ENCODE measurements at regions not wholly inside any gene's neighbourhood (a gene's known extent, or its start where the extent isn't known, plus 50 kb on each side); places are given as distances from the start of the nearest gene placed in this dataset.

DNA sequence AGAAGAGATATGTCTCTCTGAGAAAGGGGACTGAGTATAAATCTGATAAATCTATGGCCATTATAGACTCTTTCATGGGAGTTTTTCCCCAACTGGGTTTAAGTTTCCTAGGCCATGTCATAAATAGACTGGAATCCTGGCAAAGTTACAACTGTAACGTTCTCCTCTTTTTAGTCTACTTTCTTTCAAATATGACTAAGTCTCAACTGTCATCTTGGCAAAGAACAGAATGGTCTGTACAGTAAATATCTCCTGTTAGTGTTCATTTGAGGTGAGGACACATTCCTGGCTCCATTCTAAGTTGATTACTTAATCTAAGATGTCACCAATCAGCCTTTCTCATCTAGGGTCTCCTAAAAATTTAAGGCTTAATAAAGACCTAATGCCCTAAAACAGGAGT, 300.5 kb downstream of the BRINP2 start:
- Histone ChIP-seq H3K27me3 (ENCODE audit: control insufficient read depth in 4 of 4, insufficient read depth in 4 of 4, low read length in 3 of 4) (no peaks in the 10 kb centered on the region), H3K27ac (ENCODE audit: low read depth in 1 of 2, low read length in 2 of 2) (no peak overlapping the region), H3K9me3 (ENCODE audit: control insufficient read depth in 4 of 4, low read length in 3 of 4) (no peaks in the 10 kb centered on the region), H3K9ac (ENCODE audit: low read depth in 1 of 2, low read length in 2 of 2) (no peak overlapping the region), H3K4me3 (ENCODE audit: low read depth in 1 of 3, low read length in 3 of 3) (no peak overlapping the region), H3K4me1 (ENCODE audit: control insufficient read depth in 4 of 4, insufficient read depth in 4 of 4, low read length in 3 of 4) (no peaks in the 10 kb centered on the region), H3K36me3 (ENCODE audit: control insufficient read depth in 4 of 4, insufficient read depth in 3 of 4, low read depth in 1 of 4, low read length in 3 of 4) (no peaks in the 10 kb centered on the region)
- 69% methylated on average over 1 of the region's 1 CpG for WGBS
- no peak for TF ChIP-seq CTCF (IDR thresholded peaks at IDR 0.05; ENCODE audit: low read depth, low read length, missing input control)
- TF ChIP-seq RXRA (IDR thresholded peaks at IDR 0.05): no peak
- no peak for TF ChIP-seq JUND (IDR thresholded peaks at IDR 0.05)
- TF ChIP-seq HNF4A (conservative IDR thresholded peaks at IDR 0.05): no peak
- no peak for TF ChIP-seq RAD21 (IDR thresholded peaks at IDR 0.05)
- TF ChIP-seq FOXA2 (IDR thresholded peaks at IDR 0.05): no peak
- no peak for TF ChIP-seq TAF1 (conservative IDR thresholded peaks at IDR 0.05)
- no peak for TF ChIP-seq GABPA (IDR thresholded peaks at IDR 0.05 in 1 of 2, conservative IDR thresholded peaks at IDR 0.05 in 1 of 2)
- TF ChIP-seq, protein P1, sequence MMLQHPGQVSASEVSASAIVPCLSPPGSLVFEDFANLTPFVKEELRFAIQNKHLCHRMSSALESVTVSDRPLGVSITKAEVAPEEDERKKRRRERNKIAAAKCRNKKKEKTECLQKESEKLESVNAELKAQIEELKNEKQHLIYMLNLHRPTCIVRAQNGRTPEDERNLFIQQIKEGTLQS (IDR thresholded peaks at IDR 0.05): no peak
- TF ChIP-seq SP1 (IDR thresholded peaks at IDR 0.05): no peak
- TF ChIP-seq YY1 (IDR thresholded peaks at IDR 0.05): no peak
- TF ChIP-seq REST (IDR thresholded peaks at IDR 0.05): no peak
- TF ChIP-seq, protein P2, sequence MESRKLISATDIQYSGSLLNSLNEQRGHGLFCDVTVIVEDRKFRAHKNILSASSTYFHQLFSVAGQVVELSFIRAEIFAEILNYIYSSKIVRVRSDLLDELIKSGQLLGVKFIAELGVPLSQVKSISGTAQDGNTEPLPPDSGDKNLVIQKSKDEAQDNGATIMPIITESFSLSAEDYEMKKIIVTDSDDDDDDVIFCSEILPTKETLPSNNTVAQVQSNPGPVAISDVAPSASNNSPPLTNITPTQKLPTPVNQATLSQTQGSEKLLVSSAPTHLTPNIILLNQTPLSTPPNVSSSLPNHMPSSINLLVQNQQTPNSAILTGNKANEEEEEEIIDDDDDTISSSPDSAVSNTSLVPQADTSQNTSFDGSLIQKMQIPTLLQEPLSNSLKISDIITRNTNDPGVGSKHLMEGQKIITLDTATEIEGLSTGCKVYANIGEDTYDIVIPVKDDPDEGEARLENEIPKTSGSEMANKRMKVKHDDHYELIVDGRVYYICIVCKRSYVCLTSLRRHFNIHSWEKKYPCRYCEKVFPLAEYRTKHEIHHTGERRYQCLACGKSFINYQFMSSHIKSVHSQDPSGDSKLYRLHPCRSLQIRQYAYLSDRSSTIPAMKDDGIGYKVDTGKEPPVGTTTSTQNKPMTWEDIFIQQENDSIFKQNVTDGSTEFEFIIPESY (IDR thresholded peaks at IDR 0.05): no peak
- no peak for TF ChIP-seq NR2F2 (IDR thresholded peaks at IDR 0.05)
- no peak for TF ChIP-seq MAX (IDR thresholded peaks at IDR 0.05)
- TF ChIP-seq EGR1 (IDR thresholded peaks at IDR 0.05; ENCODE audit: low read depth in 2 of 2): no peak
- no peak for TF ChIP-seq HNF4G (IDR thresholded peaks at IDR 0.05)
- no peak for TF ChIP-seq FOXA1 (IDR thresholded peaks at IDR 0.05)
- DNase-seq (ENCODE audit: low spot score): no peak
